Left ventricle myocardium inferior (tissue), 1 donor: ENCODE measurements at regions not wholly inside any gene's neighbourhood (a gene's known extent, or its start where the extent isn't known, plus 50 kb on each side); places are given as distances from the start of the nearest gene placed in this dataset.

ENCODE experiments used
- DNase-seq: peaks from one replicate; pipeline ENCODE4 v3.0.0-alpha.2; 2020
- H3K27ac ChIP-seq: fragments of 200-600 bp; replicated peaks from 2 replicates; pipeline ENCODE4 v1.8.0; 2021
- H3K27me3 ChIP-seq: fragments of 200-600 bp; 2 replicates; pipeline ENCODE4 v1.8.0; 2021; ENCODE audit warnings: low read depth
- H3K36me3 ChIP-seq: fragments of 200-600 bp; 2 replicates; pipeline ENCODE4 v1.8.0; 2021
- H3K4me1 ChIP-seq: fragments of 200-600 bp; 2 replicates; pipeline ENCODE4 v1.8.0; 2021
- H3K4me3 ChIP-seq: fragments of 200-600 bp; 2 replicates; pipeline ENCODE4 v1.8.0; 2021; ENCODE audit warnings: mild to moderate bottlenecking, moderate library complexity
- H3K9me3 ChIP-seq: fragments of 200-600 bp; replicated peaks from 2 replicates; pipeline ENCODE4 v1.8.0; 2021
- CTCF ChIP-seq: fragments of 200-600 bp; IDR thresholded peaks from 2 replicates; pipeline ENCODE4 v1.8.0; 2021; ENCODE audit warnings: antibody characterized with exemption, mild to moderate bottlenecking, borderline replicate concordance
- intact Hi-C: fragments of 100-400 bp; cut with micrococcal nuclease; formaldehyde crosslinking; loops from one replicate; pipeline ENCODE4 v1.11.0; 2022
- donor health status: DM: no; HTN: yes; CAD: no; lungs with severe emphysema.

- no peaks in the 10 kb centered on the region for H3K9me3 ChIP-seq
- H3K27ac ChIP-seq, result no peak overlapping the region
- no peak overlapping the region for H3K4me3 ChIP-seq
- no peaks in the 10 kb centered on the region for H3K36me3 ChIP-seq
- DNase-seq, result no peak
- intact Hi-C loops, result no loop called here
- no peak for TF ChIP-seq CTCF
- no peaks in the 10 kb centered on the region for H3K27me3 ChIP-seq
- no peaks in the 10 kb centered on the region for H3K4me1 ChIP-seq
Measured at GRCh38 chr14:42469637-42470426, 863.2 kb downstream of the LRFN5 start.

- no peaks in the 10 kb centered on the region for H3K9me3 ChIP-seq
Measured at GRCh38 chr14:42460673-42461072, 854.0 kb downstream of the LRFN5 start.

GRCh38 chr14:42459171-42459685 is 852.6 kb downstream of the LRFN5 start:
- intact Hi-C loops, result no loop called here
- TF ChIP-seq CTCF, result no peak

More at GRCh38 chr14:42460673-42461072, 854.0 kb downstream of the LRFN5 start:
- no peak for DNase-seq
- no peak overlapping the region for H3K4me3 ChIP-seq
- H3K27ac ChIP-seq, result no peak overlapping the region
- no peaks in the 10 kb centered on the region for H3K4me1 ChIP-seq
- H3K27me3 ChIP-seq, result no peaks in the 10 kb centered on the region
- no peaks in the 10 kb centered on the region for H3K36me3 ChIP-seq
- no peak for TF ChIP-seq CTCF
- intact Hi-C loops, result no loop called here

GRCh38 chr14:42441615-42442014 is 834.9 kb downstream of the LRFN5 start:
- Histone ChIP-seq H3K27ac (no peak overlapping the region), H3K9me3 (no peaks in the 10 kb centered on the region), H3K4me1 (no peaks in the 10 kb centered on the region), H3K27me3 (no peaks in the 10 kb centered on the region), H3K4me3 (no peak overlapping the region), H3K36me3 (no peaks in the 10 kb centered on the region)
- intact Hi-C loops, result no loop called here
- DNase-seq, result no peak
- TF ChIP-seq CTCF, result no peak

More at GRCh38 chr14:42459171-42459685, 852.6 kb downstream of the LRFN5 start:
- DNase-seq, result no peak
- Histone ChIP-seq H3K4me3 (no peak overlapping the region), H3K27ac (no peak overlapping the region), H3K36me3 (no peaks in the 10 kb centered on the region), H3K9me3 (no peaks in the 10 kb centered on the region), H3K4me1 (no peaks in the 10 kb centered on the region), H3K27me3 (no peaks in the 10 kb centered on the region)

GRCh38 chr14:42437809-42438208 is 831.1 kb downstream of the LRFN5 start:
- Histone ChIP-seq H3K27ac (no peak overlapping the region), H3K4me3 (no peak overlapping the region), H3K27me3 (no peaks in the 10 kb centered on the region), H3K36me3 (no peaks in the 10 kb centered on the region), H3K4me1 (no peaks in the 10 kb centered on the region), H3K9me3 (peaks cover 21% of the 10 kb centered on the region)
- no peak for DNase-seq
- TF ChIP-seq CTCF, result no peak
- intact Hi-C loops, result no loop called here
